ENCODE measurements at regions not wholly inside any gene's neighbourhood (a gene's known extent, or its start where the extent isn't known, plus 50 kb on each side); places are given as distances from the start of the nearest gene placed in this dataset.
A peak's percentile ranks its signal among the peaks of the same experiment; 100 is the strongest.

- Histone ChIP-seq H3K27ac (no peak overlapping the region), H3K4me1 (replicated peaks in 1 of 2) (no peaks in the 10 kb centered on the region), H3K4me3 (no peak overlapping the region)
- in situ Hi-C loops (cut with MboI; ENCODE audit: low pct_unique_long_range_greater_than_20kb in 2 of 9, low sequenced_read_pairs in 9 of 9, unreplicated experiment in 9 of 9) = no loop called here
- whole genome bisulfite sequencing, 10 experiments = 60 to 100% (median 88%) methylated on average over 1 to 2 of the region's 2 CpGs; no CpG with 5 or more reads in 1 of the 10 experiments
- ATAC-seq (replicated peaks in 6 of 8) = no peak
These were observed 388.0 kb downstream of the NYAP2 start for GRCh38 chr2:225787497-225787896.

- WGBS, 10 experiments = 14 to 100% (median 77%) methylated on average over 1 to 2 of the region's 2 CpGs; no CpG with 5 or more reads in 2 of the 10 experiments
- in situ Hi-C loops (cut with MboI; ENCODE audit: low pct_unique_long_range_greater_than_20kb in 2 of 9, low sequenced_read_pairs in 9 of 9, unreplicated experiment in 9 of 9) = no loop called here
These were observed 382.5 kb downstream of the NYAP2 start for GRCh38 chr2:225781991-225782390.

GRCh38 chr2:225781145-225781544 is 381.6 kb downstream of the NYAP2 start:
- no peak for ATAC-seq (replicated peaks in 6 of 8)
- in situ Hi-C loops (cut with MboI; ENCODE audit: low pct_unique_long_range_greater_than_20kb in 2 of 9, low sequenced_read_pairs in 9 of 9, unreplicated experiment in 9 of 9) = no loop called here
- WGBS, 10 experiments = 57 to 94% (median 88%) methylated on average over 1 to 2 of the region's 2 CpGs; no CpG with 5 or more reads in 1 of the 10 experiments
- Histone ChIP-seq H3K27ac (no peak overlapping the region), H3K4me3 (no peak overlapping the region), H3K4me1 (replicated peaks in 1 of 2) (no peaks in the 10 kb centered on the region)

More at GRCh38 chr2:225781991-225782390, 382.5 kb downstream of the NYAP2 start:
- Histone ChIP-seq H3K27ac (no peak overlapping the region), H3K4me3 (no peak overlapping the region), H3K4me1 (replicated peaks in 1 of 2) (no peaks in the 10 kb centered on the region)
- no peak for ATAC-seq (replicated peaks in 6 of 8)

- Histone ChIP-seq H3K4me3 (no peak overlapping the region), H3K4me1 (replicated peaks in 1 of 2) (no peaks in the 10 kb centered on the region), H3K27ac (no peak overlapping the region)
- ATAC-seq (replicated peaks in 6 of 8) = no peak
- WGBS, 10 experiments = 0 to 100% (median 89%) methylated on average over 1 of the region's 1 CpG; no CpG with 5 or more reads in 2 of the 10 experiments
- in situ Hi-C loops (cut with MboI; ENCODE audit: low pct_unique_long_range_greater_than_20kb in 2 of 9, low sequenced_read_pairs in 9 of 9, unreplicated experiment in 9 of 9) = no loop called here
These were observed 380.3 kb downstream of the NYAP2 start for GRCh38 chr2:225779829-225780228.

GRCh38 chr2:225773148-225773547 is 373.6 kb downstream of the NYAP2 start:
- no peak overlapping the region for H3K27ac ChIP-seq
- ATAC-seq (replicated peaks in 6 of 8) = no peak
- in situ Hi-C loops (cut with MboI; ENCODE audit: low pct_unique_long_range_greater_than_20kb in 2 of 9, low sequenced_read_pairs in 9 of 9, unreplicated experiment in 9 of 9) = no loop called here
- H3K4me1 ChIP-seq (replicated peaks in 1 of 2) = peaks cover 3 to 6% of the 10 kb centered on the region in 2 donors
- no peak overlapping the region for H3K4me3 ChIP-seq
- 25 to 95% (median 72%) methylated on average over 2 of the region's 2 CpGs; no CpG with 5 or more reads in 2 of the 10 experiments for WGBS, 10 experiments

GRCh38 chr2:225771701-225772100 is 372.2 kb downstream of the NYAP2 start:
- 75 to 100% (median 96%) methylated on average over 1 to 2 of the region's 2 CpGs; no CpG with 5 or more reads in 1 of the 10 experiments for WGBS, 10 experiments
- ATAC-seq (replicated peaks in 6 of 8) = no peak
- no peak overlapping the region for H3K4me3 ChIP-seq
- H3K27ac ChIP-seq = no peak overlapping the region
- H3K4me1 ChIP-seq (replicated peaks in 1 of 2) = peaks cover 3 to 6% of the 10 kb centered on the region in 2 donors
- in situ Hi-C loops (cut with MboI; ENCODE audit: low pct_unique_long_range_greater_than_20kb in 2 of 9, low sequenced_read_pairs in 9 of 9, unreplicated experiment in 9 of 9) = no loop called here

GRCh38 chr2:225768741-225769140 is 369.2 kb downstream of the NYAP2 start:
- no peak for ATAC-seq (replicated peaks in 6 of 8)

GRCh38 chr2:225766431-225766830 is 366.9 kb downstream of the NYAP2 start:
- in situ Hi-C loops (cut with MboI; ENCODE audit: low pct_unique_long_range_greater_than_20kb in 2 of 9, low sequenced_read_pairs in 9 of 9, unreplicated experiment in 9 of 9) = no loop called here
- no peak for ATAC-seq (replicated peaks in 6 of 8)
- WGBS, 10 experiments = 31 to 93% (median 82%) methylated on average over 2 to 5 of the region's 5 CpGs
- Histone ChIP-seq H3K4me3 (no peak overlapping the region), H3K27ac (no peak overlapping the region), H3K4me1 (replicated peaks in 1 of 2) (peaks cover 3 to 6% of the 10 kb centered on the region in 2 donors)

More at GRCh38 chr2:225768741-225769140, 369.2 kb downstream of the NYAP2 start:
- H3K27ac ChIP-seq = no peak overlapping the region
- peaks cover 3 to 6% of the 10 kb centered on the region in 2 donors for H3K4me1 ChIP-seq (replicated peaks in 1 of 2)
- WGBS, 10 experiments = 92 to 100% (median 100%) methylated on average over 1 to 3 of the region's 3 CpGs; no CpG with 5 or more reads in 3 of the 10 experiments
- in situ Hi-C loops (cut with MboI; ENCODE audit: low pct_unique_long_range_greater_than_20kb in 2 of 9, low sequenced_read_pairs in 9 of 9, unreplicated experiment in 9 of 9) = no loop called here
- no peak overlapping the region for H3K4me3 ChIP-seq

- ATAC-seq (replicated peaks in 6 of 8) = no peak
- Histone ChIP-seq H3K4me1 (replicated peaks in 1 of 2) (peaks cover 3 to 6% of the 10 kb centered on the region in 2 donors), H3K4me3 (no peak overlapping the region), H3K27ac (no peak overlapping the region)
- in situ Hi-C loops (cut with MboI; ENCODE audit: low pct_unique_long_range_greater_than_20kb in 2 of 9, low sequenced_read_pairs in 9 of 9, unreplicated experiment in 9 of 9) = no loop called here
- 83 to 100% (median 88%) methylated on average over 1 of the region's 1 CpG; no CpG with 5 or more reads in 2 of the 10 experiments for WGBS, 10 experiments
These were observed 366.3 kb downstream of the NYAP2 start for GRCh38 chr2:225765820-225766219.

- Histone ChIP-seq H3K4me1 (replicated peaks in 1 of 2) (no peaks in the 10 kb centered on the region), H3K4me3 (no peak overlapping the region), H3K27ac (no peak overlapping the region)
- 83 to 100% (median 94%) methylated on average over 2 to 5 of the region's 5 CpGs; no CpG with 5 or more reads in 2 of the 10 experiments for WGBS, 10 experiments
- in situ Hi-C loops (cut with MboI; ENCODE audit: low pct_unique_long_range_greater_than_20kb in 2 of 9, low sequenced_read_pairs in 9 of 9, unreplicated experiment in 9 of 9) = no loop called here
- ATAC-seq (replicated peaks in 6 of 8) = no peak
These were observed 364.8 kb downstream of the NYAP2 start for GRCh38 chr2:225764346-225764745.

- 61 to 100% (median 83%) methylated on average over 1 to 2 of the region's 2 CpGs; no CpG with 5 or more reads in 7 of the 10 experiments for WGBS, 10 experiments
- H3K4me1 ChIP-seq (replicated peaks in 1 of 2) = no peaks in the 10 kb centered on the region
- in situ Hi-C loops (cut with MboI; ENCODE audit: low pct_unique_long_range_greater_than_20kb in 2 of 9, low sequenced_read_pairs in 9 of 9, unreplicated experiment in 9 of 9) = no loop called here
- ATAC-seq (replicated peaks in 6 of 8) = no peak
- H3K27ac ChIP-seq = no peak overlapping the region
- no peak overlapping the region for H3K4me3 ChIP-seq
These were observed 364.2 kb downstream of the NYAP2 start for GRCh38 chr2:225763711-225764110.

- no peak for ATAC-seq (replicated peaks in 6 of 8)
- WGBS, 10 experiments = 90 to 100% (median 100%) methylated on average over 1 to 2 of the region's 2 CpGs; no CpG with 5 or more reads in 3 of the 10 experiments
- no peak overlapping the region for H3K27ac ChIP-seq
- H3K4me3 ChIP-seq = no peak overlapping the region
- H3K4me1 ChIP-seq (replicated peaks in 1 of 2) = peaks cover 0 to 2% of the 10 kb centered on the region in 2 donors
- in situ Hi-C loops (cut with MboI; ENCODE audit: low pct_unique_long_range_greater_than_20kb in 2 of 9, low sequenced_read_pairs in 9 of 9, unreplicated experiment in 9 of 9) = no loop called here
These were observed 361.9 kb downstream of the NYAP2 start for GRCh38 chr2:225761396-225761795.

GRCh38 chr2:225757248-225757647 is 357.7 kb downstream of the NYAP2 start:
- H3K4me1 ChIP-seq (replicated peaks in 1 of 2) = peaks cover 0 to 2% of the 10 kb centered on the region in 2 donors
- 0 to 89% (median 75%) methylated on average over 1 of the region's 1 CpG; no CpG with 5 or more reads in 1 of the 10 experiments for WGBS, 10 experiments
- in situ Hi-C loops (cut with MboI; ENCODE audit: low pct_unique_long_range_greater_than_20kb in 2 of 9, low sequenced_read_pairs in 9 of 9, unreplicated experiment in 9 of 9) = no loop called here
- ATAC-seq (replicated peaks in 6 of 8) = peak in 3 of 8 experiments; percentile 26 to 73 (median 29)
- H3K27ac ChIP-seq = no peak overlapping the region
- no peak overlapping the region for H3K4me3 ChIP-seq

- H3K27ac ChIP-seq = no peak overlapping the region
- in situ Hi-C loops (cut with MboI; ENCODE audit: low pct_unique_long_range_greater_than_20kb in 2 of 9, low sequenced_read_pairs in 9 of 9, unreplicated experiment in 9 of 9) = no loop called here
- WGBS, 10 experiments = 56 to 86% (median 73%) methylated on average over 3 to 4 of the region's 4 CpGs
- H3K4me3 ChIP-seq = no peak overlapping the region
- H3K4me1 ChIP-seq (replicated peaks in 1 of 2) = peaks cover 0 to 2% of the 10 kb centered on the region in 2 donors
- ATAC-seq (replicated peaks in 6 of 8) = no peak
These were observed 356.7 kb downstream of the NYAP2 start for GRCh38 chr2:225756198-225756597.
